ENCODE measurements at regions not wholly inside any gene's neighbourhood (a gene's known extent, or its start where the extent isn't known, plus 50 kb on each side); places are given as distances from the start of the nearest gene placed in this dataset.
A peak's percentile ranks its signal among the peaks of the same experiment; 100 is the strongest.

DNA sequence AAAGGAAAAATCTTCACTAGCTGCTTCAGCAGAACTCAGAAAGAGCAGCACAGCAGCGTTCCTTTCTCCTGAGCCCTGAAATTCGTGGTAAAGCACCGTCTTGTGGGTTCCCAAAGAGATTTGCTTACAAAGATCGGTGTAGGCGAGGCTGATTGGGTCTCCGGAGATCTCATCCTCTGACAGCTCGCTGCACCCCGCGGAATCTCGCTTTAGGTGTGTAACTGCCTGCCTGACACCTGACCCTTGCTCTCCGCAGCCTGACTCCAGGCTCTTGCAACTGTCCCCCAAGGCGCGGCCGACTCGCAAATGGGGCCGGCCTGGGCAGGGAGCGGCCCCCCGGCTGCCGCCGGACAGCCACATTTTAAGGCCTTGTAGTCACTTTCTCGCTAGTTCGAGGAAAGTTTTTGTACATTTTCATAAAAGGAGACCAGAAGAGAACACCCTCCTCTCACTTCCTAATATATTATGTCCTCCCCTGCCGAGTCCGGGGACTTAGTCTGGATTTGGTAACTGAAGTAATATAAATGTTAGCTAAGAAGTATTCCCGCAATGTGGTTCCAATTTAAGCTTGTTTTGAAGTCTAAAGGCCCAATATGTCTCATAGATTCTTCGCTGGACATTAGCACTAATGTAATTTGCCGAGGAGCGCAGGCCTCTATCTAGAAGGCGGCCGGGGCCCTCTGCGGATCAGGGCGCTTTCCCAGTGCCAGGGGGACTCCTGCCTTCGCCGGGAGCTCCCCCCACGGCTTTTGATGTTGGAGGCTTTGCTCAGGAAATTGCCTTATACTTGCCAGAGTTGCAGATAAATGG is 177.3 kb upstream of the CDKN3 start:
- DNase-seq (ENCODE audit: extremely low spot score): no peak
- Histone ChIP-seq H3K9me3 (no peaks in the 10 kb centered on the region), H3K36me3 (no peaks in the 10 kb centered on the region), H3K27me3 (peaks cover 0 to 43% (median 3%) of the 10 kb centered on the region in 4 donors), H3K27ac (replicated peaks in 1 of 4) (no peak overlapping the region), H3K4me1 (peaks cover 5 to 17% (median 16%) of the 10 kb centered on the region in 4 donors), H3K4me3 (peak overlapping the region; percentile 40 to 49 (median 45))
- intact Hi-C loops (cut with DNase I): no loop called here
- TF ChIP-seq POLR2A (IDR thresholded peaks at IDR 0.05; ENCODE audit: low read depth) (no peak), CTCF (IDR thresholded peaks at IDR 0.05) (no peak), EP300 (IDR thresholded peaks at IDR 0.05) (no peak), POLR2AphosphoS5 (IDR thresholded peaks at IDR 0.05) (no peak)
- WGBS: 50% methylated on average over 22 of the region's 35 CpGs

- intact Hi-C loops (cut with DNase I): no loop called here
- no peak for DNase-seq (ENCODE audit: extremely low spot score)
- H3K4me3 ChIP-seq: peak overlapping the region; percentile 40 to 49 (median 45)
Observed at GRCh38 chr14:54220071-54220703, 176.6 kb upstream of the CDKN3 start.

GRCh38 chr14:54220704-54221431 is 175.9 kb upstream of the CDKN3 start:
- no peaks in the 10 kb centered on the region for H3K9me3 ChIP-seq
- DNase-seq (ENCODE audit: extremely low spot score): no peak
- peaks cover 0 to 43% (median 3%) of the 10 kb centered on the region in 4 donors for H3K27me3 ChIP-seq
- H3K4me1 ChIP-seq: peaks cover 5 to 17% (median 16%) of the 10 kb centered on the region in 4 donors
- TF ChIP-seq POLR2AphosphoS5 (IDR thresholded peaks at IDR 0.05): no peak
- no peak for TF ChIP-seq EP300 (IDR thresholded peaks at IDR 0.05)
- no peak for TF ChIP-seq CTCF (IDR thresholded peaks at IDR 0.05)
- no peak for TF ChIP-seq POLR2A (IDR thresholded peaks at IDR 0.05; ENCODE audit: low read depth)
- no peaks in the 10 kb centered on the region for H3K36me3 ChIP-seq
- 31% methylated on average over 5 of the region's 5 CpGs for WGBS
- intact Hi-C loops (cut with DNase I): no loop called here
- no peak overlapping the region for H3K27ac ChIP-seq (replicated peaks in 1 of 4)
- peak overlapping the region; percentile 40 to 49 (median 45) for H3K4me3 ChIP-seq

More at GRCh38 chr14:54220071-54220703, 176.6 kb upstream of the CDKN3 start:
- no peaks in the 10 kb centered on the region for H3K36me3 ChIP-seq
- peaks cover 5 to 17% (median 16%) of the 10 kb centered on the region in 4 donors for H3K4me1 ChIP-seq
- H3K9me3 ChIP-seq: no peaks in the 10 kb centered on the region
- TF ChIP-seq POLR2AphosphoS5 (IDR thresholded peaks at IDR 0.05): no peak
- TF ChIP-seq EP300 (IDR thresholded peaks at IDR 0.05): no peak
- TF ChIP-seq CTCF (IDR thresholded peaks at IDR 0.05): no peak
- no peak for TF ChIP-seq POLR2A (IDR thresholded peaks at IDR 0.05; ENCODE audit: low read depth)
- 11% methylated on average over 26 of the region's 28 CpGs for WGBS
- no peak overlapping the region for H3K27ac ChIP-seq (replicated peaks in 1 of 4)
- peaks cover 0 to 43% (median 3%) of the 10 kb centered on the region in 4 donors for H3K27me3 ChIP-seq

DNA sequence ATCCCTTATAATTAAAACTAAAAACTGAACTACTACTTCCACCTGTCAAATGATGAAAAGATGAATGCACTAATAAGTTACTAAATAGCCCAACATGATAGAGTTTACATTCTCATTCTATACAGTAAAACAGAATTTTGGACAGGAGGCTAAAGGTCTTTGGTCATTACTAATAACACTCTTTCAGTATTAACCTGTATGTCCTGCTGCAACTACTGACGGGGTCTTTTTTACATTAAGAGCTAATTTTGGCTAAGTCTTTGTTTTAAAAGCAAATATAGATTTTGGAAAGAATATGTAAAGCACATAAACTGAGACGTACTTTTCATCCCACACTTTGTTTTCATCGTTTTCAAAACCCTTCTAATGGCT is 175.4 kb upstream of the CDKN3 start:
- WGBS: 75% methylated on average over 3 of the region's 3 CpGs
- Histone ChIP-seq H3K9me3 (no peaks in the 10 kb centered on the region), H3K36me3 (no peaks in the 10 kb centered on the region)

More for the DNA sequence above, 175.4 kb upstream of the CDKN3 start:
- Histone ChIP-seq H3K27me3 (peaks cover 0 to 43% (median 3%) of the 10 kb centered on the region in 4 donors), H3K4me3 (no peak overlapping the region), H3K4me1 (peaks cover 5 to 17% (median 16%) of the 10 kb centered on the region in 4 donors), H3K27ac (replicated peaks in 1 of 4) (no peak overlapping the region)
- intact Hi-C loops (cut with DNase I): no loop called here
- no peak for TF ChIP-seq CTCF (IDR thresholded peaks at IDR 0.05)
- no peak for DNase-seq (ENCODE audit: extremely low spot score)

All from esophagus muscularis mucosa (tissue), 4 donors.